Sciatic nerve (tissue), 2 donors: ENCODE measurements at regions not wholly inside any gene's neighbourhood (a gene's known extent, or its start where the extent isn't known, plus 50 kb on each side); places are given as distances from the start of the nearest gene placed in this dataset.

Experiments
- ATAC-seq: fragments of 200-7000 bp; cut with Tn5 transposase; one replicate; pipeline ENCODE4 v1.9.1; 2020; ENCODE audit warnings: mild to moderate bottlenecking, moderate library complexity
- DNase-seq: peaks from one replicate; pipeline ENCODE4 v3.0.0-alpha.2; 2020; ENCODE audit warnings: low spot score
- intact Hi-C: fragments of 100-400 bp; cut with DNase I; formaldehyde crosslinking; loops from one replicate; pipeline ENCODE4 v1.14.2; 2022
- donor health status: DM: no; HTN: no; CAD: no.
- donor health status: DM: no; HTN: no; CAD: no.

DNA sequence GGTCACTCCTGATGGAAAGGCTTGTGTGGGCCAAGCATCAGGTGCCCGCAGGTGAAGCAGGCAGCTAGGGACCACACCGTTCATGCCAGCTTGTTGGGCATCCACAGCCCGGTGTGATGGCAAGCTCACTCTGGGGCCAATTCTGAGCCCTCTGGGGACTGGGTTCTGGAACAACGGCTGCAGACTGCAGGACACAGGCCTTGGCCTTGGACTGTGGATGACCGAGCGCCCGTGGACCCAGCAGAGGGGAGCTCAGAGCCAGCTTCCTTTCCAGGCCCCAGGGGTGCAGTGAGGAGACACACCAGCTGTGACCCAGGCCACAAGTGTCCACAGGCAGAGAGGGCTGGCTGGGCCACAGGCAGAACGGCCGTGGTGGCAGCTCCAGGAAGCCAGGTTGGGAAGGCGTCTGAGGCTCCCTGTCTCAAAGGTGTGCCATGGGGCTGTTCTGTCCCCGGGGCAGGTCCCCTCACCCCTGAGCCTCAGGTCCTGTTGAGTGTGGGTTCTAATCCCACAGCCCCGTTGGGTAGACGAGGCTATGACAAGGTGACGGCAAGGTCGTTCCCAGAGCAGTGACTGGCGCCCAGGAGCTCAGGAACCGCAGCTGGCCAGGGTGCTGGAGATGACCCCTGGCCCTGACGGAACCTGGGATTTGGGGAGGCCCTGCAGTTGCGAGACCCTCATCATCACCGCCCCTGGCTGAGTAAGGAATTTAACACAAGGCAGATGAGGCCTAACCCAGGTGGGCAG lies 1079.4 kb downstream of the BRD1 start:
- ATAC-seq (no peak), DNase-seq (peak; percentile 42)
- intact Hi-C loops = no loop called here

DNA sequence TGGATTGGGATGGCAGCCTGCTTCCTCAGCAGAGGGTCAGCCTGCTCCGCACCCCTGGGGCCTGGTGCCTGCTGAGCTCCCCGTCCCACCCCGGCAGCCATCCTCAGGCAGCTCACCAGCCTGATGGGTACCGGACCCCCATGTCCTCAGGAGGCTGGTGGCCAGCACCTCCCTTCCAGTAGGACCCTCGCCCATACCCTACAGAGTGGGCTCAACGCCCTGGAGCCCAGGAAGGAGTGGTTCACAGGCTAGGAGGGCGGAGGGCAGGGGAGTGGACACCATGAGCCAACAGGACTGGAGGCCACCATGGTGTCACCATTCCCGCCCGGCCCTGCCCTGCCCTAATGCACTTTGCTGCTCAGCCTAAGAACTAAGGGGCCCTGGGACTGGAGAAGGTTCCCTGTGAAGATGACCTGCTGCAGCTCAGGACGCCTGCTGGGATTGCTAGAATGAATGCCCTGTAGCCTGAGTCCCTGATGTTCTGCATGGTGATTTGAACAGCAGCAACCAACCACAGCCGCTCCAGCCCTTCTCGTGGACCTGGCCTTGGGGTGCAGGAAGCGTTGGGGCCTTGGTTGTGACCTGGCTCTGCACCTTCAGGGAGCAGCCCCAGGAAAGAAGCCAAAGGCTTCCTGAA lies 1080.8 kb downstream of the BRD1 start:
- intact Hi-C loops = no loop called here
- DNase-seq (no peak), ATAC-seq (no peak)

DNA sequence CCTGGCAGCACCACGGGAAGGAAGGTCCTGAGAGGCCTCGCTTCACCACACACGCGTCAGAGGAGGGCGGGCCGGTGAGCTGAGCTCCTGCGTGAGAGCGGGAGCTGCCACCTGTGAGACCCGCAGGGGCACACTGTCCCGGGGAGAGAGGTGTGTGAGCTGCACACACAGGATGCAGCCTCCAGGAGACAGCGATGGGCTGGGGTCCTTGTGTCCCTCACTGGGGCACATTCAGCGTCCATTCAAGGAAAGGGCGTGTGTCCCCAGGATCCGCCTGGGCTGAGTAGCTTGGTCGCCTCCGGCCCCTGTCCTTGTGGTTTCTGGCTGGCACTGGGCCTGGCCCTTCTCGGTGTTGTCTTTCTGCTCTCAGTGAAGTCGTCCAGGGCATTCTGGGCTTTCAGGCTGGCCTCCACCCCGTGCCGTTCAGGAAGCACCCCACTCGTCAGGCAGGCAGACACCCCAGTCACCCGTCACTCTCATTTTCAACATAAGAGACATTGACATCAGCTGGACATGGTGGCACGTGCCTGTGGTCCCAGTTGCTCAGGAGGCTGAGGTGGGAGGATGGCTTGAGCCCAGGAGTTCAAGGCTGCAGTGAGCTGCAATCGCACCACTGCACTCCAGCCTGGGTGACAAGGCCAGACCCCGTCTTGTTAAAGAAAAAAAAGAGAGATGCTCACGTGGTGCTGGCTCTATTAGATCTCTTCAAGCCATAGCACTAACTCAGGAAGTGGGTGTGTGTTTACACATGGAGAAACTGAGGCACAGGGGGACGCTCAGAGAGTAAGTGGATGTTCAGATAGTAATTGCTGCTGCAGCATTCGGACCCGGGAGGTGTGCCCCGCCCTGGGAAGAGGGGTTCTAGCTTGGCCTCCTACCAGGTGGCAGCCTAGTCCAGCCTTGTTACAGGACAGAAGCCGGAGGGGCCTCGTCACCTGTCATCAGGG lies 1081.6 kb downstream of the BRD1 start:
- intact Hi-C loops = no loop called here
- DNase-seq (peak; percentile 50), ATAC-seq (no peak)

DNA sequence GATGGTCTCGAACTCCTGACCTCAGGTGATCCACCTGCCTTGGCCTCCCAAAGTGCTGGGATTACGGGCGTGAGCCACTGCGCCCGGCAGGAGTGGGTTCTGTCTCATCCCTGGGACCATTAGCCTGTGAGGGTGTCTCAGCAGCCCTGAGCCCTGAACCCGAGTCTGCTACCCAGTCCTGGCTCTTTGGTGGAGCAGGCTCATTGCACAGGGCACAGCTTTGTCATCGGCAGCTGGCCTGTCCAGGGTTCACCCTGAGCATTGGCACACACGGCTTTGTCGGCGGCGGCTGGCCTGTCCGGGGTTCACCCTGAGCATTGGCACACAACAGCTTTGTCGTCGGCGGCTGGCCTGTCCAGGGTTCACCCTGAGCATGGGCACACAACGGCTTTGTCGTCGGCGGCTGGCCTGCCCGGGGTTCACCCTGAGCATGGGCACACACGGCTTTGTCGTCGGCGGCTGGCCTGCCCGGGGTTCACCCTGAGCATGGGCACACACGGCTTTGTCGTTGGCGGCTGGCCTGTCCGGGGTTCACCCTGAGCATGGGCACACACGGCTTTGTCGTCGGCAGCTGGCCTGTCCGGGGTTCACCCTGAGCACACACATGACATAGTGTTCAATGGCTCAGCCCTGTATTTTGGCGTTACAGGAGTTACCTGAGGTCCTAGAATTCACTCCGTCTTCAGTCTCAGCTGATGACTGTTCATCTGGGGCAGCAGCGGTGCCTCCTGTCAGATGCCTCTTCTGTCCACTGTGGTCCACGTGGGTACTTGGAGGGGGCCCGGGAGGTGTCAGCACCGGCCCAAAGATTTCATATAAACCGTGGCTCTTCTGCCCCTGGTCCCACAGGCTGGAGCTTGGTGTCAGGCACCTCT lies 1082.5 kb downstream of the BRD1 start:
- DNase-seq (peak; percentile 54), ATAC-seq (no peak)
- intact Hi-C loops = no loop called here

DNA sequence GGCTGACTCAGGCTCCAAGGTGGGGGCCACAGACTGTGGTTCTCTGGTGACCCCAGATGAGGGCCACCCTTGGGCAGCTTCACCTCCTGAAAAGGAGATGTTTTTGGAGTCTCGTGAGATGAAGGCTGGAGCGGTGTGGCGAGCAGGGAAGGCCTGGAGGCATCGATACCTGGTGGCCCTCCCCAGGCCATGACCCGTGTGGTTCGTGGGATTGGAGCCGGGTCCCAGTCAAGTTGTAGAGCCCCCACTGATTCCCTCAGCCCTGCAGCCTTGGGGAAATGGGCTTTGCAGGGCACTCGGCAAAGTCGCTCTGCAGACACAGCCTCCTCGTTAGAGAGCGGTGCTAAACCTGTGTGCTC lies 1083.4 kb downstream of the BRD1 start:
- DNase-seq = peak; percentile 52
- ATAC-seq = no peak
- intact Hi-C loops = no loop called here

DNA sequence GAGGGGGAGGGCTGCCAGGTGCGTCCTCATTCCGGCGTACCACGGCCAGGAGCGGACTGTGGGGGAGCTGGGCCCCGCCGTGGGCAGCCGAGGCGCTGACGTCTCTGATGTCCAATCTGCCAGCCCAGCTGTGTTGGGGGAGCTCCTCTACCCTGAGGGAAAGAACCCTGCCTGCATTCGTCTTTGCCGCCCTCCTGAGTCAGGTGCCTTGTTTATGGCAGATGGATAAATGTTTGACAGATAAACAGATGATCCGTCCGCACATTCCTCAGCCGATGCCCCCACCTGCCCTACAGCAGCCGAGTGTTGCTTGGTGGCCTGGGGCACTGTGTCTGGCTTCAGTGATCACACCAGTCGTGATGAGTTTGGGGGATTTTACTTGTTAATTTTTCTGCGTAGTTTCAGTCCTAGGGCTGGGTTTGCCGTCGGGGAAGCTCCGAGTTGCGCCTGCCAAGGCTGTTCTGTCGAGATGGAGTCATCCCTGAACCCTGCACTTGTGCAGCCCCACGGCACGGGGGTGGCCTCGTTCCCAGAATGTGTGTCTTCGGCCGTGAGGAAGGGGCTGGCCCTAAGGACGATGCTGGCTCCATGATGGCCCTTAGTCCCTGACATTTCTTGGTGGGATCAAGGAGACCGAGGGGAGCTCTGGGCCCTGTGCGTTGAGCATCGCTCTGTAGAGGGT lies 1083.9 kb downstream of the BRD1 start:
- intact Hi-C loops = no loop called here

DNA sequence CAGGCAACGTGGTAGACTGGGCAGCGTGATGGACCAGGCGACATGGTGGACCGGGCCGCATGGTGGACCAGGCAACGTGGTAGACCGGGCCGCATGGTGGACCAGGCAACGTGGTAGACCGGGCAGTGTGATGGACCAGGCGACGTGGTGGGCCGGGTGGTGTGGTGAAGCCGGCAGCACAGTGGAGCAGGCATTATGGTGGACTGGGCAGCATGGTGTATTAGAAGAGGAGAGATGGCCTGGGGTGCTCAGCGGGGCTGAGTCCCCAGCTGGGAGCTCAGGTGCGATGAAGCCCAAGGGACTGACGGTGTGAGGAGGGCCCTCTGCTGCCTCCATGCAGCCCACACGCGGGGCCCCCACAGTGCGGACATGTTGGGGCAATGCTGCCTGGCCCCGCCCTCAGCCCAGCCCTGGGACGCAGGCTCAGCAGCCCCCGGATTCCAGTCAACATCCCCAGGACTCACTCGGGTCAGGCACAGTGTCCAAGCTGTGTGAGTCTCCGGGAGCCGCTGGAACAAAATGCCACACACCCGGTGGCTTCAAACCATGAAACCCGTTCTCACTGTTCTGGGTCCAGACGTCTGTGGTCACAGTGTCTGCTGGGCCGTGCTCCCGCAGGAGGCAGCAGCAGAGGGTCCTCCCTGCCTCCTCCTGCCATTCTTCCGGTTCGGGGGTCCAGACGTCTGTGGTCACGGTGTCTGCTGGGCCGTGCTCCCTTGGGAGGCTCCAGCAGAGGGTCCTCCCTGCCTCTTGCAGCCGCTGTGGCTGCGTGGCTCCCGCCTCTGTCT lies 1084.9 kb downstream of the BRD1 start:
- ATAC-seq (no peak), DNase-seq (peak; percentile 49)
- intact Hi-C loops = no loop called here

More for the DNA sequence above, 1083.9 kb downstream of the BRD1 start:
- ATAC-seq (no peak), DNase-seq (peak; percentile 49)

DNA sequence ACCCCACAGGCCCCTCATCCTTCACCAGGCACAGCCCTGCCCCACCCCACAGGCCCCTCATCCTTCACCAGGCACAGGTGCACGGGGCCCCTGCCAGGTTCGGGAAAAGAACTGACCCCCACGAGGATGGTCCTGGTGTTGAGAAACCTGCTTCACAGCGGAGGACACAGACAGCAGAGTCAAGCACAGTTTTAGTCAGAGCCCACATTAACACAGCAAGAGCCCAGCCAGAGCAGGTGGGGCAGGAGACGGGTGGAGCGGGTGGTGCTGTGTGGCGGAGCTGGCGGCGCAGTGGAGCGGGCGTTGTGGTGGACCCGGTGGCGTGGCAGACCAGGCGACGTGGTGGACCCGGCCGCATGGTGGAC lies 1085.5 kb downstream of the BRD1 start:
- ATAC-seq (no peak), DNase-seq (no peak)
- intact Hi-C loops = no loop called here

DNA sequence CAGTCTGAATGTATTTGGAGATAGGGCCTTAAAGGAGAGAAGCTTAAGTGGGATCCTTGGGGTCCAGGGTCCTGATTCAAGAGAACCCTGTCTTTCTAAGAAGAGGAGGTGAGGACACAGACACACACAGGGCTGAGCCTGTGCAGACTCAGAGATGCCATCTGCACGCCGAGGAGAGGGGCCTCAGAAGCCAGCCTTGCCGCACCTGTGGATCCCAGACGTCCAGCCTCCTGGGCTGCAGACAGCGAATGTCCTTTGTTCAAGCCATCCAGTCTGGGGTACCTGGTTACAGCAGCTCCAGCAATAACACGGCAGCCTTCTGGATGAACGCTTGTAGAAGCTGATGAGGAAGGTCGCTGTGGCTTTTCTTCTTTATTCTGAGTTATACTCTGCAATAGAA lies 1086.1 kb downstream of the BRD1 start:
- intact Hi-C loops = no loop called here
- peak; percentile 18 for DNase-seq

DNA sequence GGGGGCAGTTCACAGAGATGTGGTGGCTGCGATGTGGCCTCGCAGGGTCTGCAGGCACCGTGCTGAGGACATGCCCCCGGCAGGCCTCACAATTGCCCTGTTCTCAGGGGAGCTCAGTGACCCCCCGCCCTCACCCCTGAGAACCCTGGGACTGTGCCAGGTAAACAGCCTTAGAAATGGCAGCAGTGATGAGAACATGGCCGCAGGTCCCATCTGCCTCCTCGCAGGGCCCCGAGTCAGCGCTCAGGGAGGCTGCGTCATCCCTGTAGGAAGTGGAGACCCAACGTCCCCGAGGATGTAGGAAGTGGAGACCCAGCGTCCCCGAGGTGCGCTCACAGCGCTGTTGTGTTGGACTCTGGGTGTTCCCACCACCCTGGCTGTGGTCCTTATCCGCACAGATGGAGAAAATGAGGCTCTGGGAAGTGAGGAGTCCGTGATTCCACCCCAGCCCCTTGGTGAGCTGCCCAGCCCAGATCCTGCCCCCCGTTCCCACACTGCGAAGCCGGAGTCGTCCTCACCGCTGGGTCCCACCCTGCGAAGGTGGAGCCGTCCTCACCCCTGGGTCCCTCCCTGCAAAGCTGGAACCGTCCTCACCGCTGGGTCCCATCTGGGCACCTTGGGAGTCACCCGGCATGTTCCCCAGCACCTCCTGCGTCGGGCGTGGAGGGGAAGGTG lies 1086.8 kb downstream of the BRD1 start:
- intact Hi-C loops = no loop called here
- ATAC-seq = no peak
- DNase-seq = peak; percentile 49

More for the DNA sequence above, 1086.1 kb downstream of the BRD1 start:
- ATAC-seq = no peak

DNA sequence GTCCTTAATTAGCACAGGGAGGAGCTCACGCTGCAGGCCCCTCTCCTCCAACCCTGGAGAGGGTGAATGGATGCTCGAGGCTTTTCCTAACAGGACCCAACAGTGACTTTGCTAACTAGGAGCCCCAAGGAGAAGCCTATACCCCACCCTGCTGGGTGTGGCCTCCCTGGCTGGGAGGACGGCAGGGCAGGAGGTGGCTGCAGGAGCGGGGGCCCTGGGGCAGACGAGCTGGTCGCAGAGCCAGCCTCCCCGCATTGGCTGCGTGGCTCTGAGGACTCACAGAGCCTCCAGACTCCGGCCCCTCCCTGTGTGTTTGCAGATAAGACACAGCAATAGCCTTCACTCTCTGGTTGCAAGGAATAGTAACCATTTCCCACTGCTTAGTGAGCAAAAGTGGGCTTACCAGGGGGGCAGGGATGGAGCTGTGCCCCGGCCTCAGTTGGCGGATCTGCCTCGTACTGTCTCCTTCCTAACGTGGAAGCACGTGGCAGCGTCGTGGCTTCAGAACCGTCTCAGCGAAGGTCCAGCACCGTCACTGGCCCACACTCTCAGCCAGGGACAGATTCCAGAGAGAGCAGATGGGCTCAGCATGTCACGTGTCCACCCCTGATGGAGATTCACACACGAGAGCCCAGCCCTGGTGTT lies 1087.5 kb downstream of the BRD1 start:
- ATAC-seq = no peak
- DNase-seq = peak; percentile 44
- intact Hi-C loops = no loop called here

DNA sequence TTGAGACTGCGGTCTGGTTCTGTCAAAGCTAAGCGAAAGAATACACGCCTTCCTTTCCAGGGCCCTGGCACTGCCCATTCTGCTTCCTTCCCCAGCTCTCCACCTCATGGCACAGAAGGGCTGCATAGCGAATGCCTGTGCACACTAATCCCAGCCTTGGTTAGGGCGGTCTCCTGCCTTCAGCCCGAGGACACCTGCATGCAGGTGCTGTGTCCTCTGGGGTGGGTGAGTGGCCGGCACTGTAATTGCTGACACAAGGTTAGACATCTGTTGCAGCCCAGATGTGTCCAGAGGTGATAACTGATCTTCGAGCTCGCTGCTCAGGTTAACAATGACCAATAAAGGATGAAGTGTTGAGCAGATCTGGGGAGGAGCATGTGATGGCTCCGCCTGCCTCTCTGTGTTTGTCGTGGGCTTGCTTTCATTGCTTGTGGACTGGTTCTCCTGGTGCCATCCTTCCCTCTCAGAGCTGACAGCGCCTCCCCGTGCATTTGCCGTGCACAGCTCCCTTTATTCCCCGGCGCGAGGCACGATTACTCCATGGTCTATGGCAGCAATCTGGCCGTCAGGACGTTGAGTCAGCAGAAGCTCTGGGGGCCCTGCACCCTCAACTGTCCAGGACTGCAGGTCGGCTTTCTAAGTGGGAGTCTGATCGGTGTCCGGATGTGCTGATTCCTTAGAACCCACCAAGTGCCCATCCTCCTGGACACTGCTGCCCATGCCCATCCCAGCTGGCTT lies 1088.2 kb downstream of the BRD1 start:
- DNase-seq (peak; percentile 47), ATAC-seq (no peak)
- intact Hi-C loops = no loop called here

DNA sequence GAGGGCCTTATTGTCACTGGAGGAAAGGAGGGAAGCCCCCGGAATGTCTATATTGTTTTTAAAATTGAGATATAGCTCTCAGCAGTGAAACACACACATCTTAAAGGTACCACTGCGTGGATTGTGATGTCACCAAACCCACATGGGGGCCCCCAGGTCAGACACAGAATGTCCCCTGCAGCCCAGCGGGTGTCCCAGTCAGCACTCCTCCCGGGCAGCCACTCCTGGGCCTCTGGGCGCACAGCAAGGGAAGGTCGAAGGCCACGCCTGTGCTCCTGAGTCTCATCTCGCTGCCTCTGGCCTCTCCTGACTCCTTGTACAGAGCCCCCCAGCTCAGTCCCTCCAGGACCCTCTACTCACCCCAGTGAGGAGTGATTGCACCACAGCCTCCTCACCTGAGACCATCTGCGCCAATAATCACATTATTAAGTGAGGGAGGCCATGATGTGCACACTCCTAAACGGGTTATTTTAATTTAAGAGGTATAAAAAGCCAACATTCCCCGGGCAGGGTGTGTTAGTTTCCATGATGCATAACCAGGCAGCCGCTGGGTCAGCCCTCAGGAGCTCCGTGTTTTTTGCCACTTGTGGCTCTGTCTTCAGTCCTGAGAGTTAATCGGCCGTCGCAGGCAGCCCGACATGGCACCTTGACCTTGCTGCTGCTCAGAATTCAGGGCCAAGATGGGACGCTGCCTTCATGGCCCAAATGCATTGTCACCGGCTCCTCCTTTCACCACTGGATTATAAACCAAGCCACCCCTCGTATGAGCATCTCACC lies 1089.3 kb downstream of the BRD1 start:
- ATAC-seq = no peak
- intact Hi-C loops = no loop called here
- peak; percentile 47 for DNase-seq

DNA sequence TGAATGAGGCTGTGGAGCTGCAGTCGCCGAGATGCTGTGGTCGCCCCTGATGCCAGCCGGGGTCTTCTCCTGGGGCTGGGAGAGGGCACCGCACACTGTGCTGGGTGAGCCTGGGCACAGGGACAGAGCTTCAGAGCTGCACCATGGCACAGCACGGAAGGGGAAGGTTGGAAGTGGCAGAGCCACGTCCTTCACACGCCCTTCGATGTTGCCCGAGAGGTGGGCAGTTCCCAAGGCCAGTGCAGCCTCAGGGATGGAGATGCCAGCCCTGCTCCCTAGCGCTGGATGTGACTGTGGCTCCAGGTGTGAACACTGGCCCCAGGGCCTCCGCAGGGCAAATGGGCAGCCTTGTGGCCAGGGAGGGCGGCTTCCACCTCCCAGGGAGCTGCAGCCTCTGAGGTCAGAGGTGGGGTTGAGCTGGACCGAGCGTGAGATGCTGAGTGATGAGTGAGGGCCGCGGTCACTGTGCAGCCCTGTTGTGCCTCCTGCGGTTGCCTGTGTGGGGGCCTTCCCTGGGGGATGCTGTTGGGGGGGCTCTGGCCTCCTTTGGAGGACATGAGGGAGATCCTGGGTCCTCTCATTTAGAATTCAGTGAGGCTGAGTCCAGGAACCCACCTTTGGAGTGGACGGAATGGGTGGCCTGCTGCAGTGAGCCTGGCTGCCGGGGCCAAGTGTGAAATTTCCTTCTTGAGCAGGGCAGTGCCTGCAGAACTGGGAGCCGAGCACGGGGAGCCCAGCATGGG lies 1090.0 kb downstream of the BRD1 start:
- intact Hi-C loops = no loop called here
- DNase-seq (peak; percentile 38), ATAC-seq (no peak)
